H9 (cell line): ENCODE measurements at regions not wholly inside any gene's neighbourhood (a gene's known extent, or its start where the extent isn't known, plus 50 kb on each side); places are given as distances from the start of the nearest gene placed in this dataset.
A peak's percentile ranks its signal among the peaks of the same experiment; 100 is the strongest.

ENCODE experiments used
- DNase-seq: peaks from one replicate; pipeline ENCODE4 v3.0.0-alpha.2; 2017
- H2AFZ ChIP-seq: one replicate; pipeline ENCODE4 v1.6.1; 2013; ENCODE audit warnings: mild to moderate bottlenecking, low read length, control low read depth, moderate library complexity
- H2AK5ac ChIP-seq: 2 replicates; pipeline ENCODE4 v1.6.1; 2013; ENCODE audit warnings: low read length, control low read depth, mixed read lengths; ENCODE audit not compliant: insufficient read length
- H2BK120ac ChIP-seq: one replicate; pipeline ENCODE4 v1.6.1; 2013; ENCODE audit warnings: low read depth, mild to moderate bottlenecking, low read length, control low read depth, inconsistent platforms; ENCODE audit not compliant: poor library complexity, severe bottlenecking
- H2BK12ac ChIP-seq: 2 replicates; pipeline ENCODE4 v1.6.1; 2013; ENCODE audit warnings: low read length, control low read depth, mixed read lengths, low read depth; ENCODE audit not compliant: insufficient read length
- H2BK15ac ChIP-seq: 2 replicates; pipeline ENCODE4 v1.6.1; 2013; ENCODE audit warnings: low read depth, low read length, control low read depth
- H2BK20ac ChIP-seq: one replicate; pipeline ENCODE4 v1.6.1; 2013; ENCODE audit warnings: low read depth, mild to moderate bottlenecking, low read length, control low read depth, inconsistent platforms; ENCODE audit not compliant: poor library complexity, severe bottlenecking
- H2BK5ac ChIP-seq: 2 replicates; pipeline ENCODE4 v1.6.1; 2013; ENCODE audit warnings: low read length, control low read depth, mixed read lengths; ENCODE audit not compliant: insufficient read length
- H3K14ac ChIP-seq: 2 replicates; pipeline ENCODE4 v1.6.1; 2013; ENCODE audit warnings: low read length, control low read depth; ENCODE audit not compliant: insufficient read depth
- H3K18ac ChIP-seq: 2 replicates; pipeline ENCODE4 v1.6.1; 2013; ENCODE audit warnings: low read depth, mild to moderate bottlenecking, mixed read lengths, low read length, control low read depth; ENCODE audit not compliant: insufficient read length
- H3K23ac ChIP-seq: 2 replicates; pipeline ENCODE4 v1.6.1; 2013; ENCODE audit warnings: low read length, control low read depth, mixed read lengths, low read depth; ENCODE audit not compliant: insufficient read length
- H3K23me2 ChIP-seq: 2 replicates; pipeline ENCODE4 v1.6.1; 2013; ENCODE audit warnings: low read depth, mild to moderate bottlenecking, mixed read lengths, low read length, control low read depth; ENCODE audit not compliant: insufficient read length, poor library complexity, severe bottlenecking
- H3K27ac ChIP-seq: 2 replicates; pipeline ENCODE4 v1.5.1; 2013; ENCODE audit warnings: low read length, control low read depth, mixed read lengths, low read depth; ENCODE audit not compliant: insufficient read length
- H3K27me3 ChIP-seq: 2 replicates; pipeline ENCODE4 v1.6.1; 2013; ENCODE audit warnings: low read length, control low read depth, inconsistent platforms; ENCODE audit not compliant: insufficient read depth
- H3K4ac ChIP-seq: 2 replicates; pipeline ENCODE4 v1.6.1; 2013; ENCODE audit warnings: low read depth, mild to moderate bottlenecking, control low read depth, inconsistent platforms, low read length, moderate library complexity
- H3K4me1 ChIP-seq: 2 replicates; pipeline ENCODE4 v1.6.1; 2013; ENCODE audit warnings: low read length, control low read depth, inconsistent platforms; ENCODE audit not compliant: insufficient read depth
- H3K4me2 ChIP-seq: 2 replicates; pipeline ENCODE4 v1.6.1; 2013; ENCODE audit warnings: low read length, control low read depth, mixed read lengths; ENCODE audit not compliant: insufficient read length, insufficient read depth
- H3K56ac ChIP-seq: 2 replicates; pipeline ENCODE4 v1.6.1; 2013; ENCODE audit warnings: low read depth, mild to moderate bottlenecking, mixed read lengths, low read length, control low read depth; ENCODE audit not compliant: insufficient read length
- H3K79me1 ChIP-seq: 2 replicates; pipeline ENCODE4 v1.6.1; 2013; ENCODE audit warnings: low read depth, mild to moderate bottlenecking, moderate library complexity, low read length, control low read depth, inconsistent platforms; ENCODE audit not compliant: insufficient read depth, poor library complexity, severe bottlenecking
- H3K79me2 ChIP-seq: 2 replicates; pipeline ENCODE4 v1.6.1; 2013; ENCODE audit warnings: low read length, control low read depth, inconsistent platforms; ENCODE audit not compliant: insufficient read depth
- H3K9ac ChIP-seq: 2 replicates; pipeline ENCODE4 v1.6.1; 2013; ENCODE audit warnings: low read length, control low read depth, mixed read lengths; ENCODE audit not compliant: insufficient read length; ENCODE audit errors: extremely low read depth
- H3K9me3 ChIP-seq: one replicate; pipeline ENCODE4 v1.6.1; 2013; ENCODE audit warnings: low read depth, low read length, inconsistent platforms; ENCODE audit not compliant: control insufficient read depth
- H3T11ph ChIP-seq: one replicate; pipeline ENCODE4 v1.6.1; 2013; ENCODE audit warnings: mild to moderate bottlenecking, low read length, control low read depth, inconsistent platforms
- H4K20me1 ChIP-seq: one replicate; pipeline ENCODE4 v1.6.1; 2013; ENCODE audit not compliant: control insufficient read depth, insufficient read length, insufficient read depth
- H4K5ac ChIP-seq: 2 replicates; pipeline ENCODE4 v1.6.1; 2013; ENCODE audit warnings: low read depth, mild to moderate bottlenecking, mixed read lengths, low read length, control low read depth; ENCODE audit not compliant: insufficient read length
- H4K8ac ChIP-seq: replicated peaks from 2 replicates; pipeline ENCODE4 v1.6.1; 2013; ENCODE audit warnings: low read length, control low read depth, mixed read lengths, low read depth; ENCODE audit not compliant: insufficient read length
- H4K91ac ChIP-seq: 2 replicates; pipeline ENCODE4 v1.6.1; 2013; ENCODE audit warnings: low read depth, mild to moderate bottlenecking, moderate library complexity, mixed read lengths, low read length, control low read depth; ENCODE audit not compliant: insufficient read length
- H3K27ac Mint-ChIP-seq, 3 experiments: 2 replicates in 2 of 3; 3 replicates in 1 of 3; pipeline ENCODE4 v1.8.0; 2020 to 2021; ENCODE audit warnings: mixed read lengths in 3 of 3, mild to moderate bottlenecking in 1 of 3, moderate library complexity in 1 of 3
- H3K27me3 Mint-ChIP-seq: 2 replicates; pipeline ENCODE4 v1.8.0; 2021; ENCODE audit warnings: low read depth, mild to moderate bottlenecking, moderate library complexity, mixed read lengths
- H3K36me3 Mint-ChIP-seq, 3 experiments: 2 replicates in 2 of 3; 3 replicates in 1 of 3; pipeline ENCODE4 v1.8.0; 2020 to 2021; ENCODE audit warnings: low read depth in 3 of 3, mixed read lengths in 3 of 3; ENCODE audit not compliant: insufficient read depth in 1 of 3
- H3K4me1 Mint-ChIP-seq, 2 experiments: 2 replicates each; pipeline ENCODE4 v1.8.0; 2020; ENCODE audit warnings: mixed read lengths in 2 of 2
- H3K4me3 Mint-ChIP-seq, 2 experiments: 2 replicates in 1 of 2; 3 replicates in 1 of 2; pipeline ENCODE4 v1.8.0; 2020 to 2021; ENCODE audit warnings: mild to moderate bottlenecking in 2 of 2, mixed read lengths in 2 of 2, moderate library complexity in 1 of 2
- H3K9me3 Mint-ChIP-seq, 2 experiments: 2 replicates in 1 of 2; 3 replicates in 1 of 2; pipeline ENCODE4 v1.8.0; 2020; ENCODE audit warnings: mild to moderate bottlenecking in 2 of 2, mixed read lengths in 2 of 2, moderate library complexity in 1 of 2
- WGBS: extraction: QIAGEN DNeasy Blood & Tissue Kit; methylation state at CpG from one replicate; pipeline ENCODE4 v1.1.7; 2013; ENCODE audit warnings: missing lambda C conversion rate, low lambda C conversion rate, mixed read lengths; ENCODE audit not compliant: insufficient read length; ENCODE audit errors: extremely low coverage; 5-methylcytosine and 5-hydroxymethylcytosine counted together
- TF ChIP-seq, protein P1 (sequence below): fragments of 200-600 bp; sonication (generic); conservative IDR thresholded peaks from 3 replicates; pipeline ENCODE4 v1.8.0; 2021; ENCODE audit warnings: antibody characterized with exemption, mild to moderate bottlenecking

DNA sequence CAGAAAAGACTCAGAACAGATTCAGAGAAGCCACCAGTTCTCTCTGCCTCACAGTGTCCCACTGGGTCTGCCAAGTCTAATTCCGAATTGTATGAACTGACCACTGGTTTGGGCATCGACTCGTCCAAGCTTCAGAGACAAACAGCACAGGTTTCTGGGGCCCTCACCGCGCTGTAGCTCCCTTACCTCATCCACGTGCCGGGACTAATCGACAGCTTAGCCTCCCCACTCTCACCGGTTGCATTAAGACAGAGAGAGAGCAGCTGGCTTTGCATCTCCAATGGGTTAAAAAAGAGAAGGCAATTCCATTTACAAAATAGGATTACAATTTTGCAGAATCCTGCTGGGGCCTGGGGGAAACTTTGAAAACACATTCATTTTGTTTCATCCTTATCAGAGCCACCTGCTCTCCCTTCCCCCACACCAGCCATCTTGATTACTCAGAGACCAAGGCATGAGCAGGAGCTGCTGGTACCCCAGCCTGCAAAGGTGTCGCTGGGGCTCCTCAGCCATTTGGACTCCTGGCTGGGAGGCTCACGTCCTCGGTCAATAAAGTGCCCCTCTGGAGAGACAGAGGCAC lies 95.3 kb upstream of the RPL38 start:
- Histone ChIP-seq H3K9me3 (no peaks in the 10 kb centered on the region), H3K23me2 (no peaks in the 10 kb centered on the region), H2BK5ac (no peak overlapping the region), H2AK5ac (no peak overlapping the region), H3K4ac (no peak overlapping the region), H3K9ac (no peak overlapping the region), H3T11ph (no peak overlapping the region), H2BK20ac (no peak overlapping the region), H2BK12ac (no peak overlapping the region), H3K79me2 (no peaks in the 10 kb centered on the region), H3K4me1 (peaks cover 2% of the 10 kb centered on the region; the same call in 1 of the 2 replicates), H3K27ac (no peak overlapping the region), H3K27me3 (no peaks in the 10 kb centered on the region), H3K79me1 (no peaks in the 10 kb centered on the region), H4K8ac (no peak overlapping the region), H3K23ac (no peak overlapping the region), H4K20me1 (no peaks in the 10 kb centered on the region), H3K18ac (peak overlapping the region; percentile 22), H3K4me2 (no peak overlapping the region), H2BK15ac (no peak overlapping the region), H4K91ac (no peak overlapping the region), H2AFZ (no peak overlapping the region), H2BK120ac (no peak overlapping the region), H3K56ac (no peak overlapping the region), H4K5ac (no peak overlapping the region), H3K14ac (no peak overlapping the region)
- Mint-ChIP-seq H3K4me3 (no peak overlapping the region; a peak in 1 of 5 replicates), H3K36me3 (no peaks in the 10 kb centered on the region), H3K9me3 (peaks cover 0 to 3% of the 10 kb centered on the region in 2 experiments; a peak in 3 of 5 replicates), H3K4me1 (peaks cover 18 to 25% of the 10 kb centered on the region in 2 experiments), H3K27ac (peak overlapping the region in 1 of 3 experiments; percentile 84; a peak in 1 of 7 replicates), H3K27me3 (peaks cover 28% of the 10 kb centered on the region)
- TF ChIP-seq, protein P1, sequence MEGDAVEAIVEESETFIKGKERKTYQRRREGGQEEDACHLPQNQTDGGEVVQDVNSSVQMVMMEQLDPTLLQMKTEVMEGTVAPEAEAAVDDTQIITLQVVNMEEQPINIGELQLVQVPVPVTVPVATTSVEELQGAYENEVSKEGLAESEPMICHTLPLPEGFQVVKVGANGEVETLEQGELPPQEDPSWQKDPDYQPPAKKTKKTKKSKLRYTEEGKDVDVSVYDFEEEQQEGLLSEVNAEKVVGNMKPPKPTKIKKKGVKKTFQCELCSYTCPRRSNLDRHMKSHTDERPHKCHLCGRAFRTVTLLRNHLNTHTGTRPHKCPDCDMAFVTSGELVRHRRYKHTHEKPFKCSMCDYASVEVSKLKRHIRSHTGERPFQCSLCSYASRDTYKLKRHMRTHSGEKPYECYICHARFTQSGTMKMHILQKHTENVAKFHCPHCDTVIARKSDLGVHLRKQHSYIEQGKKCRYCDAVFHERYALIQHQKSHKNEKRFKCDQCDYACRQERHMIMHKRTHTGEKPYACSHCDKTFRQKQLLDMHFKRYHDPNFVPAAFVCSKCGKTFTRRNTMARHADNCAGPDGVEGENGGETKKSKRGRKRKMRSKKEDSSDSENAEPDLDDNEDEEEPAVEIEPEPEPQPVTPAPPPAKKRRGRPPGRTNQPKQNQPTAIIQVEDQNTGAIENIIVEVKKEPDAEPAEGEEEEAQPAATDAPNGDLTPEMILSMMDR: no peak
- DNase-seq: no peak
- WGBS: no CpG with 5 or more reads among the region's 12 CpGs
